Epithelial cell of prostate (primary cell): ENCODE measurements at regions not wholly inside any gene's neighbourhood (a gene's known extent, or its start where the extent isn't known, plus 50 kb on each side); places are given as distances from the start of the nearest gene placed in this dataset.
"Not testable (repeated sequence)": the region's sequence is repeated elsewhere in the genome, so short reads cannot be mapped to it uniquely, and the experiment has no call there.

Experiments
- DNase-seq: peaks from one replicate; pipeline ENCODE4 v3.0.0-alpha.2; 2011; ENCODE audit warnings: low read depth, low spot score
- H3K27ac ChIP-seq: fragments of 450-650 bp; 2 replicates; pipeline ENCODE4 v1.5.1; 2017; ENCODE audit warnings: mild to moderate bottlenecking

- no peak overlapping the region for H3K27ac ChIP-seq
- DNase-seq: no peak
Measured at GRCh38 chrX:4028151-4028550, 314.7 kb upstream of the PRKX start.

GRCh38 chrX:4005281-4005680 is 291.8 kb upstream of the PRKX start:
- DNase-seq: no peak

GRCh38 chrX:4004822-4005221 is 291.4 kb upstream of the PRKX start:
- DNase-seq: no peak
- H3K27ac ChIP-seq: no peak overlapping the region

More at GRCh38 chrX:4005281-4005680, 291.8 kb upstream of the PRKX start:
- H3K27ac ChIP-seq: no peak overlapping the region

- no peak overlapping the region for H3K27ac ChIP-seq
- no peak for DNase-seq
Measured at GRCh38 chrX:3994315-3994714, 280.9 kb upstream of the PRKX start.

- H3K27ac ChIP-seq: no peak overlapping the region
- DNase-seq: no peak
Measured at GRCh38 chrX:3990569-3990968, 277.1 kb upstream of the PRKX start.

- not testable (repeated sequence) for DNase-seq, H3K27ac ChIP-seq
Measured at GRCh38 chrX:3972104-3972858, 258.8 kb upstream of the PRKX start.

- no peak for DNase-seq
- no peak overlapping the region for H3K27ac ChIP-seq
Measured at GRCh38 chrX:3968749-3969148, 255.3 kb upstream of the PRKX start.

GRCh38 chrX:3963980-3964379 is 250.5 kb upstream of the PRKX start:
- no peak for DNase-seq
- H3K27ac ChIP-seq: no peak overlapping the region

- no peak overlapping the region for H3K27ac ChIP-seq
- no peak for DNase-seq
Measured at GRCh38 chrX:3962511-3963311, 249.3 kb upstream of the PRKX start.

- no peak for DNase-seq
- H3K27ac ChIP-seq: no peak overlapping the region
Measured at GRCh38 chrX:3960952-3961351, 247.5 kb upstream of the PRKX start.

- no peak overlapping the region for H3K27ac ChIP-seq
- no peak for DNase-seq
Measured at GRCh38 chrX:3951859-3952258, 238.4 kb upstream of the PRKX start.

- no peak for DNase-seq
- H3K27ac ChIP-seq: no peak overlapping the region
Measured at GRCh38 chrX:3950373-3950772, 236.9 kb upstream of the PRKX start.

GRCh38 chrX:3943965-3944364 is 230.5 kb upstream of the PRKX start:
- H3K27ac ChIP-seq: no peak overlapping the region
- no peak for DNase-seq

GRCh38 chrX:3940000-3940610 is 226.7 kb upstream of the PRKX start:
- no peak for DNase-seq
- H3K27ac ChIP-seq: no peak overlapping the region

GRCh38 chrX:3938587-3938986 is 225.1 kb upstream of the PRKX start:
- no peak overlapping the region for H3K27ac ChIP-seq
- DNase-seq: no peak

- not testable (repeated sequence) for H3K27ac ChIP-seq, DNase-seq
Measured at GRCh38 chrX:3935196-3935595, 221.7 kb upstream of the PRKX start.

- not testable (repeated sequence) for H3K27ac ChIP-seq, DNase-seq
Measured at GRCh38 chrX:3920424-3921017, 207.1 kb upstream of the PRKX start.

GRCh38 chrX:3919668-3920423 is 206.4 kb upstream of the PRKX start:
- not testable (repeated sequence) for H3K27ac ChIP-seq, DNase-seq

- H3K27ac ChIP-seq, DNase-seq: not testable (repeated sequence)
Measured at GRCh38 chrX:3914813-3915212, 201.4 kb upstream of the PRKX start.

GRCh38 chrX:3914059-3914458 is 200.6 kb upstream of the PRKX start:
- not testable (repeated sequence) for H3K27ac ChIP-seq, DNase-seq
